ENCODE measurements at regions not wholly inside any gene's neighbourhood (a gene's known extent, or its start where the extent isn't known, plus 50 kb on each side); places are given as distances from the start of the nearest gene placed in this dataset.
"Not testable (repeated sequence)": the region's sequence is repeated elsewhere in the genome, so short reads cannot be mapped to it uniquely, and the experiment has no call there.

DNA sequence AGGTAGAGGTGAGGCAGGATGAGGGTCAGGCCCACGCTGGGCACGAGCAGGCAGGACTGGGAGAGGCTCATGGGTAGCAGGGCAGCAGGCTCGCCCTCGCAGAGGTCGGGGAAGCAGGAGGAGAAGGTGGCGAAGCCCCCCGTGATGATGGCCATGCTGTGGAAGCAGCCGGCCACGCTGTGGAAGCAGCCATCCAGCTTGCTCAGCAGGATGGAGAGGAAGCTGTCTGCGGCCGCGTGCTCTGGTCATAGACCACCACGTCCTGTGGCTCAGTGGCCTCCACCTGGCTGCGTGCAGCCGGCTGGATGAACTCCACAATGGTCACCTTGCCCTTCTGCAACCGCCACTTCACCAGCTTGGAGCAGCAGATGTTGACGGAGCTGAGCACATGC is 135.6 kb upstream of the PTPN20 start:
- TF ChIP-seq CTCF, POLR2AphosphoS5 (IDR thresholded peaks at IDR 0.05): not testable (repeated sequence)
